Neural cell (in vitro differentiated cells): ENCODE measurements at regions not wholly inside any gene's neighbourhood (a gene's known extent, or its start where the extent isn't known, plus 50 kb on each side); places are given as distances from the start of the nearest gene placed in this dataset.

Experiments used
- H2AFZ ChIP-seq: fragments of 200-600, 300-800 bp; sonication (generic), shearing (Covaris generic); 2 replicates; pipeline ENCODE4 v1.6.0; 2014; ENCODE audit warnings: low read depth, mild to moderate bottlenecking, antibody characterized with exemption, low read length, moderate library complexity
- H3F3A ChIP-seq: fragments of 200-600 bp; shearing (Covaris generic); 2 replicates; pipeline ENCODE4 v1.6.1; 2016; ENCODE audit warnings: mild to moderate bottlenecking, moderate library complexity, mixed read lengths, antibody characterized with exemption, low read length; ENCODE audit not compliant: insufficient read depth, poor library complexity, severe bottlenecking
- H3K27ac ChIP-seq: fragments of 200-600, 300-800 bp; sonication (generic), shearing (Covaris generic); 2 replicates; pipeline ENCODE4 v1.5.1; 2014; ENCODE audit warnings: mild to moderate bottlenecking, low read length, moderate library complexity
- H3K27me3 ChIP-seq: fragments of 300-800, 200-600 bp; sonication (generic), shearing (Covaris generic); 2 replicates; pipeline ENCODE4 v1.6.0; 2014; ENCODE audit warnings: mild to moderate bottlenecking, low read depth, low read length, moderate library complexity; ENCODE audit not compliant: insufficient read depth
- H3K36me3 ChIP-seq: fragments of 300-800, 200-600 bp; sonication (generic), shearing (Covaris generic); 2 replicates; pipeline ENCODE4 v1.5.1; 2014; ENCODE audit warnings: mild to moderate bottlenecking, antibody characterized with exemption, low read length, moderate library complexity; ENCODE audit not compliant: insufficient read depth
- H3K4me2 ChIP-seq: fragments of 300-800, 200-600 bp; sonication (generic), shearing (Covaris generic); 2 replicates; pipeline ENCODE4 v1.6.0; 2014; ENCODE audit warnings: mild to moderate bottlenecking, low read length
- H3K4me3 ChIP-seq: fragments of 300-800, 200-600 bp; sonication (generic), shearing (Covaris generic); 2 replicates; pipeline ENCODE4 v1.5.1; 2014; ENCODE audit warnings: mild to moderate bottlenecking, low read length, moderate library complexity
- H3K79me2 ChIP-seq: fragments of 200-600 bp; shearing (Covaris generic); replicated peaks from 2 replicates; pipeline ENCODE4 v1.6.0; 2014; ENCODE audit warnings: mild to moderate bottlenecking, low read length, moderate library complexity; ENCODE audit not compliant: insufficient read depth
- H3K9ac ChIP-seq: fragments of 300-800, 200-600 bp; sonication (generic), shearing (Covaris generic); 2 replicates; pipeline ENCODE4 v1.6.1; 2016; ENCODE audit warnings: mild to moderate bottlenecking, low read length, mixed read lengths
- H3K9me2 ChIP-seq: fragments of 200-600 bp; shearing (Covaris generic); 2 replicates; pipeline ENCODE4 v1.6.1; 2016; ENCODE audit warnings: mild to moderate bottlenecking, low read length, mixed read lengths; ENCODE audit not compliant: insufficient read depth
- H3K9me3 ChIP-seq: fragments of 200-600, 300-800 bp; sonication (generic), shearing (Covaris generic); 2 replicates; pipeline ENCODE4 v1.6.1; 2016; ENCODE audit warnings: mild to moderate bottlenecking, mixed run types, low read length, moderate library complexity, mixed read lengths
- H4K20me1 ChIP-seq: fragments of 200-600 bp; shearing (Covaris generic); 2 replicates; pipeline ENCODE4 v1.6.1; 2016; ENCODE audit warnings: mild to moderate bottlenecking, mixed run types; ENCODE audit not compliant: insufficient read depth
- EP300 ChIP-seq: fragments of 450-650 bp; conservative IDR thresholded peaks from 2 replicates; pipeline ENCODE4 v1.6.1; 2014; ENCODE audit warnings: antibody characterized with exemption, mild to moderate bottlenecking, moderate library complexity; ENCODE audit not compliant: poor library complexity, severe bottlenecking
- EZH2 ChIP-seq: fragments of 200-600, 300-800 bp; shearing (Covaris generic), sonication (generic); IDR thresholded peaks from 2 replicates; pipeline ENCODE4 v1.6.1; 2014; ENCODE audit warnings: antibody characterized with exemption, low read length, borderline replicate concordance, mild to moderate bottlenecking; ENCODE audit not compliant: insufficient read depth, poor library complexity, severe bottlenecking
- MXI1 ChIP-seq: fragments of 450-650 bp; conservative IDR thresholded peaks from 2 replicates; pipeline ENCODE4 v1.6.1; 2014; ENCODE audit warnings: antibody characterized with exemption, mild to moderate bottlenecking; ENCODE audit not compliant: poor library complexity, severe bottlenecking
- POLR2AphosphoS5 ChIP-seq: IDR thresholded peaks from 2 replicates; pipeline ENCODE4 v1.6.1; 2012
- RAD21 ChIP-seq: fragments of 450-650 bp; conservative IDR thresholded peaks from 2 replicates; pipeline ENCODE4 v1.6.1; 2014; ENCODE audit warnings: antibody characterized with exemption, mild to moderate bottlenecking, moderate library complexity
- REST ChIP-seq: IDR thresholded peaks from 2 replicates; pipeline ENCODE4 v1.6.1; 2012; ENCODE audit warnings: borderline replicate concordance
- SMC3 ChIP-seq: fragments of 450-650 bp; conservative IDR thresholded peaks from 2 replicates; pipeline ENCODE4 v1.6.1; 2014; ENCODE audit warnings: antibody characterized with exemption, mild to moderate bottlenecking, moderate library complexity; ENCODE audit not compliant: poor library complexity
- TAF1 ChIP-seq: IDR thresholded peaks from 2 replicates; pipeline ENCODE4 v1.6.1; 2012; ENCODE audit warnings: low read depth
- TF ChIP-seq, protein P1 (sequence below): fragments of 450-650 bp; IDR thresholded peaks from 2 replicates; pipeline ENCODE4 v1.5.1; 2014; ENCODE audit warnings: antibody characterized with exemption, mild to moderate bottlenecking, moderate library complexity; ENCODE audit not compliant: poor library complexity, severe bottlenecking

DNA sequence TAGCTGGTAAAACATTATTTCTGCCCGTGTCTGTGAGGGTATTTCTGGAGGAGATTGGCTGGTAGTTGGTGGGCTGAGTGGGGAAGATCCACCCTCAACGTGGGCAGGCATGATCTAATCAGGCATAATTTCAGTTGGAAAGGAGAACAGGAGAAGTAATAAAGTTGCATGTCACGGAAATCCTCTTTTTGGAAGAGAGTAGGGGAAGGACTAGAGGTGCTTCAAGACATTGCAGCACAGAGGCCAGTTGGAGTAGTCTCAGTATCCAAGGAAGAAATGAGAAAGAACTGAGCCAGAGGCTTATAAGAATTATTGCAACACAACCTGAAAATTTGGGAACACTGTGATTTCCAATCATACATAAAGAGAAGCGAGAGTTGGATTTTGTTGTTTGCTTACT lies 1155.1 kb downstream of the FAM181B start:
- H3K9me2 ChIP-seq = no peaks in the 10 kb centered on the region
- TF ChIP-seq TAF1 = no peak
- TF ChIP-seq SMC3 = no peak
- no peak for TF ChIP-seq POLR2AphosphoS5
- no peaks in the 10 kb centered on the region for H3K36me3 ChIP-seq
- no peak overlapping the region for H3K9ac ChIP-seq
- H3K9me3 ChIP-seq = no peaks in the 10 kb centered on the region
- no peak overlapping the region for H3K27ac ChIP-seq
- no peaks in the 10 kb centered on the region for H3F3A ChIP-seq
- H3K4me2 ChIP-seq = no peak overlapping the region
- H3K79me2 ChIP-seq = no peaks in the 10 kb centered on the region
- no peak overlapping the region for H2AFZ ChIP-seq
- no peaks in the 10 kb centered on the region for H3K27me3 ChIP-seq
- H4K20me1 ChIP-seq = no peaks in the 10 kb centered on the region
- H3K4me3 ChIP-seq = no peak overlapping the region

DNA sequence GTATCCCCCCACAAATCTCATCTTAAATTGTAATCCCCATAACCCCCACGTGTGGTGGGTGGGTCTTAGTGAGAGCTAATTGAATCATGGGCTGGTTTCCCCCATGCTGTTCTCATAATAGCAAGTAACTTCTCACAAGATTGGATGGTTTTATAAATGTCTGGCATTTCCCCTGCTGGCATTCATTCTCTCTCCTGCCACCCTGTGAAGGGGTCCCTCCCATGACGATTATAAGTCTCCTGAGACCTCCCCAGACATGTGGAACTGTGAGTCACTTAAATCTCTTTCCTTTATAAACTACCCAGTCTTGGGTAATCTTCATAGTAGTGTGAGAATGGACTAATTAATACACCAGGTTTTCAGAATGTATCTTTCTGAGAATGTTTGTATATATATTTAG lies 1159.4 kb downstream of the FAM181B start:
- no peak for TF ChIP-seq SMC3
- TF ChIP-seq MXI1 = no peak
- TF ChIP-seq RAD21 = no peak
- no peak for TF ChIP-seq TAF1
- TF ChIP-seq EZH2 = no peak
- TF ChIP-seq POLR2AphosphoS5 = no peak
- no peak for TF ChIP-seq REST
- no peak for TF ChIP-seq EP300
- TF ChIP-seq, protein P1, sequence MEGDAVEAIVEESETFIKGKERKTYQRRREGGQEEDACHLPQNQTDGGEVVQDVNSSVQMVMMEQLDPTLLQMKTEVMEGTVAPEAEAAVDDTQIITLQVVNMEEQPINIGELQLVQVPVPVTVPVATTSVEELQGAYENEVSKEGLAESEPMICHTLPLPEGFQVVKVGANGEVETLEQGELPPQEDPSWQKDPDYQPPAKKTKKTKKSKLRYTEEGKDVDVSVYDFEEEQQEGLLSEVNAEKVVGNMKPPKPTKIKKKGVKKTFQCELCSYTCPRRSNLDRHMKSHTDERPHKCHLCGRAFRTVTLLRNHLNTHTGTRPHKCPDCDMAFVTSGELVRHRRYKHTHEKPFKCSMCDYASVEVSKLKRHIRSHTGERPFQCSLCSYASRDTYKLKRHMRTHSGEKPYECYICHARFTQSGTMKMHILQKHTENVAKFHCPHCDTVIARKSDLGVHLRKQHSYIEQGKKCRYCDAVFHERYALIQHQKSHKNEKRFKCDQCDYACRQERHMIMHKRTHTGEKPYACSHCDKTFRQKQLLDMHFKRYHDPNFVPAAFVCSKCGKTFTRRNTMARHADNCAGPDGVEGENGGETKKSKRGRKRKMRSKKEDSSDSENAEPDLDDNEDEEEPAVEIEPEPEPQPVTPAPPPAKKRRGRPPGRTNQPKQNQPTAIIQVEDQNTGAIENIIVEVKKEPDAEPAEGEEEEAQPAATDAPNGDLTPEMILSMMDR = no peak
- H3K4me3 ChIP-seq = no peak overlapping the region
- no peak overlapping the region for H3K4me2 ChIP-seq
- H3K27me3 ChIP-seq = no peaks in the 10 kb centered on the region
- H2AFZ ChIP-seq = no peak overlapping the region
- H3K27ac ChIP-seq = no peak overlapping the region
- no peaks in the 10 kb centered on the region for H3K79me2 ChIP-seq
- H3K9me2 ChIP-seq = no peaks in the 10 kb centered on the region
- no peaks in the 10 kb centered on the region for H4K20me1 ChIP-seq
- H3F3A ChIP-seq = no peaks in the 10 kb centered on the region
- H3K9me3 ChIP-seq = no peaks in the 10 kb centered on the region
- H3K9ac ChIP-seq = no peak overlapping the region
- H3K36me3 ChIP-seq = no peaks in the 10 kb centered on the region

- H2AFZ ChIP-seq = no peak overlapping the region
- H3K27ac ChIP-seq = no peak overlapping the region
- H3K9me3 ChIP-seq = no peaks in the 10 kb centered on the region
- H3F3A ChIP-seq = no peaks in the 10 kb centered on the region
- no peaks in the 10 kb centered on the region for H3K36me3 ChIP-seq
- H3K9me2 ChIP-seq = no peaks in the 10 kb centered on the region
- H3K27me3 ChIP-seq = no peaks in the 10 kb centered on the region
- no peak for TF ChIP-seq EZH2
- TF ChIP-seq MXI1 = no peak
- no peak for TF ChIP-seq POLR2AphosphoS5
- TF ChIP-seq EP300 = no peak
- TF ChIP-seq RAD21 = no peak
- TF ChIP-seq, protein P1 = no peak
- no peak overlapping the region for H3K4me2 ChIP-seq
- H3K4me3 ChIP-seq = no peak overlapping the region
- no peaks in the 10 kb centered on the region for H4K20me1 ChIP-seq
- no peaks in the 10 kb centered on the region for H3K79me2 ChIP-seq
- H3K9ac ChIP-seq = no peak overlapping the region
These were observed 1160.3 kb downstream of the FAM181B start for GRCh38 chr11:81573367-81573766.
